ENCODE measurements at regions not wholly inside any gene's neighbourhood (a gene's known extent, or its start where the extent isn't known, plus 50 kb on each side); places are given as distances from the start of the nearest gene placed in this dataset.

GRCh38 chr2:198571393-198571792 is 767.0 kb downstream of the PLCL1 start:
- H3K9ac ChIP-seq (ENCODE audit: low read depth in 1 of 2, low read length in 2 of 2), result no peak overlapping the region
- no peak for DNase-seq (ENCODE audit: low spot score)
- H3K27me3 ChIP-seq (ENCODE audit: control insufficient read depth in 4 of 4, insufficient read depth in 4 of 4, low read length in 3 of 4), result peaks cover 0 to 6% (median 0%) of the 10 kb centered on the region in 4 donors
- no peaks in the 10 kb centered on the region for H3K9me3 ChIP-seq (ENCODE audit: control insufficient read depth in 4 of 4, low read length in 3 of 4)
- no peaks in the 10 kb centered on the region for H3K36me3 ChIP-seq (ENCODE audit: control insufficient read depth in 4 of 4, insufficient read depth in 3 of 4, low read depth in 1 of 4, low read length in 3 of 4)
- no peak overlapping the region for H3K4me3 ChIP-seq (ENCODE audit: low read depth in 1 of 3, low read length in 3 of 3)
- TF ChIP-seq TAF1 (conservative IDR thresholded peaks at IDR 0.05) (no peak), FOXA1 (IDR thresholded peaks at IDR 0.05) (no peak), HNF4A (conservative IDR thresholded peaks at IDR 0.05) (no peak), SP1 (IDR thresholded peaks at IDR 0.05) (no peak), RXRA (IDR thresholded peaks at IDR 0.05) (no peak), ATF3 (IDR thresholded peaks at IDR 0.05) (no peak), RAD21 (IDR thresholded peaks at IDR 0.05) (no peak), NR2F2 (IDR thresholded peaks at IDR 0.05) (no peak), GABPA (IDR thresholded peaks at IDR 0.05 in 1 of 2, conservative IDR thresholded peaks at IDR 0.05 in 1 of 2) (no peak), JUND (IDR thresholded peaks at IDR 0.05) (no peak), EGR1 (IDR thresholded peaks at IDR 0.05; ENCODE audit: low read depth in 2 of 2) (no peak)
- TF ChIP-seq, protein P1, sequence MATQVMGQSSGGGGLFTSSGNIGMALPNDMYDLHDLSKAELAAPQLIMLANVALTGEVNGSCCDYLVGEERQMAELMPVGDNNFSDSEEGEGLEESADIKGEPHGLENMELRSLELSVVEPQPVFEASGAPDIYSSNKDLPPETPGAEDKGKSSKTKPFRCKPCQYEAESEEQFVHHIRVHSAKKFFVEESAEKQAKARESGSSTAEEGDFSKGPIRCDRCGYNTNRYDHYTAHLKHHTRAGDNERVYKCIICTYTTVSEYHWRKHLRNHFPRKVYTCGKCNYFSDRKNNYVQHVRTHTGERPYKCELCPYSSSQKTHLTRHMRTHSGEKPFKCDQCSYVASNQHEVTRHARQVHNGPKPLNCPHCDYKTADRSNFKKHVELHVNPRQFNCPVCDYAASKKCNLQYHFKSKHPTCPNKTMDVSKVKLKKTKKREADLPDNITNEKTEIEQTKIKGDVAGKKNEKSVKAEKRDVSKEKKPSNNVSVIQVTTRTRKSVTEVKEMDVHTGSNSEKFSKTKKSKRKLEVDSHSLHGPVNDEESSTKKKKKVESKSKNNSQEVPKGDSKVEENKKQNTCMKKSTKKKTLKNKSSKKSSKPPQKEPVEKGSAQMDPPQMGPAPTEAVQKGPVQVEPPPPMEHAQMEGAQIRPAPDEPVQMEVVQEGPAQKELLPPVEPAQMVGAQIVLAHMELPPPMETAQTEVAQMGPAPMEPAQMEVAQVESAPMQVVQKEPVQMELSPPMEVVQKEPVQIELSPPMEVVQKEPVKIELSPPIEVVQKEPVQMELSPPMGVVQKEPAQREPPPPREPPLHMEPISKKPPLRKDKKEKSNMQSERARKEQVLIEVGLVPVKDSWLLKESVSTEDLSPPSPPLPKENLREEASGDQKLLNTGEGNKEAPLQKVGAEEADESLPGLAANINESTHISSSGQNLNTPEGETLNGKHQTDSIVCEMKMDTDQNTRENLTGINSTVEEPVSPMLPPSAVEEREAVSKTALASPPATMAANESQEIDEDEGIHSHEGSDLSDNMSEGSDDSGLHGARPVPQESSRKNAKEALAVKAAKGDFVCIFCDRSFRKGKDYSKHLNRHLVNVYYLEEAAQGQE (IDR thresholded peaks at IDR 0.05), result no peak
- TF ChIP-seq, protein P2, sequence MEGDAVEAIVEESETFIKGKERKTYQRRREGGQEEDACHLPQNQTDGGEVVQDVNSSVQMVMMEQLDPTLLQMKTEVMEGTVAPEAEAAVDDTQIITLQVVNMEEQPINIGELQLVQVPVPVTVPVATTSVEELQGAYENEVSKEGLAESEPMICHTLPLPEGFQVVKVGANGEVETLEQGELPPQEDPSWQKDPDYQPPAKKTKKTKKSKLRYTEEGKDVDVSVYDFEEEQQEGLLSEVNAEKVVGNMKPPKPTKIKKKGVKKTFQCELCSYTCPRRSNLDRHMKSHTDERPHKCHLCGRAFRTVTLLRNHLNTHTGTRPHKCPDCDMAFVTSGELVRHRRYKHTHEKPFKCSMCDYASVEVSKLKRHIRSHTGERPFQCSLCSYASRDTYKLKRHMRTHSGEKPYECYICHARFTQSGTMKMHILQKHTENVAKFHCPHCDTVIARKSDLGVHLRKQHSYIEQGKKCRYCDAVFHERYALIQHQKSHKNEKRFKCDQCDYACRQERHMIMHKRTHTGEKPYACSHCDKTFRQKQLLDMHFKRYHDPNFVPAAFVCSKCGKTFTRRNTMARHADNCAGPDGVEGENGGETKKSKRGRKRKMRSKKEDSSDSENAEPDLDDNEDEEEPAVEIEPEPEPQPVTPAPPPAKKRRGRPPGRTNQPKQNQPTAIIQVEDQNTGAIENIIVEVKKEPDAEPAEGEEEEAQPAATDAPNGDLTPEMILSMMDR (IDR thresholded peaks at IDR 0.05; ENCODE audit: low read depth, low read length, missing input control), result no peak
- TF ChIP-seq, protein P3, sequence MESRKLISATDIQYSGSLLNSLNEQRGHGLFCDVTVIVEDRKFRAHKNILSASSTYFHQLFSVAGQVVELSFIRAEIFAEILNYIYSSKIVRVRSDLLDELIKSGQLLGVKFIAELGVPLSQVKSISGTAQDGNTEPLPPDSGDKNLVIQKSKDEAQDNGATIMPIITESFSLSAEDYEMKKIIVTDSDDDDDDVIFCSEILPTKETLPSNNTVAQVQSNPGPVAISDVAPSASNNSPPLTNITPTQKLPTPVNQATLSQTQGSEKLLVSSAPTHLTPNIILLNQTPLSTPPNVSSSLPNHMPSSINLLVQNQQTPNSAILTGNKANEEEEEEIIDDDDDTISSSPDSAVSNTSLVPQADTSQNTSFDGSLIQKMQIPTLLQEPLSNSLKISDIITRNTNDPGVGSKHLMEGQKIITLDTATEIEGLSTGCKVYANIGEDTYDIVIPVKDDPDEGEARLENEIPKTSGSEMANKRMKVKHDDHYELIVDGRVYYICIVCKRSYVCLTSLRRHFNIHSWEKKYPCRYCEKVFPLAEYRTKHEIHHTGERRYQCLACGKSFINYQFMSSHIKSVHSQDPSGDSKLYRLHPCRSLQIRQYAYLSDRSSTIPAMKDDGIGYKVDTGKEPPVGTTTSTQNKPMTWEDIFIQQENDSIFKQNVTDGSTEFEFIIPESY (IDR thresholded peaks at IDR 0.05), result no peak
- no peak overlapping the region for H3K27ac ChIP-seq (ENCODE audit: low read depth in 1 of 2, low read length in 2 of 2)
- WGBS, result 48% methylated on average over 4 of the region's 4 CpGs
- H3K4me1 ChIP-seq (ENCODE audit: control insufficient read depth in 4 of 4, insufficient read depth in 4 of 4, low read length in 3 of 4), result no peaks in the 10 kb centered on the region

GRCh38 chr2:198558176-198558575 is 753.8 kb downstream of the PLCL1 start:
- no peak overlapping the region for H3K9ac ChIP-seq (ENCODE audit: low read depth in 1 of 2, low read length in 2 of 2)
- H3K27ac ChIP-seq (ENCODE audit: low read depth in 1 of 2, low read length in 2 of 2), result no peak overlapping the region
- 71% methylated on average over 2 of the region's 2 CpGs for WGBS
- no peak for DNase-seq (ENCODE audit: low spot score)
- TF ChIP-seq SP1 (IDR thresholded peaks at IDR 0.05) (no peak), TAF1 (conservative IDR thresholded peaks at IDR 0.05) (no peak), MAX (IDR thresholded peaks at IDR 0.05) (no peak), ATF3 (IDR thresholded peaks at IDR 0.05) (no peak)
- no peaks in the 10 kb centered on the region for H3K4me1 ChIP-seq (ENCODE audit: control insufficient read depth in 4 of 4, insufficient read depth in 4 of 4, low read length in 3 of 4)
- no peaks in the 10 kb centered on the region for H3K36me3 ChIP-seq (ENCODE audit: control insufficient read depth in 4 of 4, insufficient read depth in 3 of 4, low read depth in 1 of 4, low read length in 3 of 4)
- H3K27me3 ChIP-seq (ENCODE audit: control insufficient read depth in 4 of 4, insufficient read depth in 4 of 4, low read length in 3 of 4), result no peaks in the 10 kb centered on the region
- no peaks in the 10 kb centered on the region for H3K9me3 ChIP-seq (ENCODE audit: control insufficient read depth in 4 of 4, low read length in 3 of 4)
- H3K4me3 ChIP-seq (ENCODE audit: low read depth in 1 of 3, low read length in 3 of 3), result no peak overlapping the region

All from liver (tissue), 8 donors.